ENCODE measurements at regions not wholly inside any gene's neighbourhood (a gene's known extent, or its start where the extent isn't known, plus 50 kb on each side); places are given as distances from the start of the nearest gene placed in this dataset.

DNA sequence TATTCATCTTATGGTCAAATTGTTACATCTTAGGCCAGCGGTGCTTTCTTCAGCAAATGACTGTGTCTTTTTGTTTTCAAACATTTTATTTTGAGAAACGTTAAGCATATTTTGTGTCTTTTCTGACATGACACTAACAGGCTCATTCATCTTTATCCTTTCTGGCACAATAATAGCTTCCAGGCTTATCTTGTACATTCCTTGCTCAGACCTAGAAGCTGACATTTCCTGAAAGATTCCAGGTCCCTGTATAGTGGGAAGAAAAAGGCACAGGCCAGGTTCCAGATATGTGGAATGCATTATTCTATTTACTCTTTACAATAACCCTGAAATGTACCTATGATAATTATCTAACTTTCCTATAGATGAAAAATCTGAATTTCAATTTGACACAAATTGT, 379.1 kb upstream of the B3GAT1 start:
- TF ChIP-seq, protein P1, sequence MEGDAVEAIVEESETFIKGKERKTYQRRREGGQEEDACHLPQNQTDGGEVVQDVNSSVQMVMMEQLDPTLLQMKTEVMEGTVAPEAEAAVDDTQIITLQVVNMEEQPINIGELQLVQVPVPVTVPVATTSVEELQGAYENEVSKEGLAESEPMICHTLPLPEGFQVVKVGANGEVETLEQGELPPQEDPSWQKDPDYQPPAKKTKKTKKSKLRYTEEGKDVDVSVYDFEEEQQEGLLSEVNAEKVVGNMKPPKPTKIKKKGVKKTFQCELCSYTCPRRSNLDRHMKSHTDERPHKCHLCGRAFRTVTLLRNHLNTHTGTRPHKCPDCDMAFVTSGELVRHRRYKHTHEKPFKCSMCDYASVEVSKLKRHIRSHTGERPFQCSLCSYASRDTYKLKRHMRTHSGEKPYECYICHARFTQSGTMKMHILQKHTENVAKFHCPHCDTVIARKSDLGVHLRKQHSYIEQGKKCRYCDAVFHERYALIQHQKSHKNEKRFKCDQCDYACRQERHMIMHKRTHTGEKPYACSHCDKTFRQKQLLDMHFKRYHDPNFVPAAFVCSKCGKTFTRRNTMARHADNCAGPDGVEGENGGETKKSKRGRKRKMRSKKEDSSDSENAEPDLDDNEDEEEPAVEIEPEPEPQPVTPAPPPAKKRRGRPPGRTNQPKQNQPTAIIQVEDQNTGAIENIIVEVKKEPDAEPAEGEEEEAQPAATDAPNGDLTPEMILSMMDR (IDR thresholded peaks at IDR 0.05) = no peak
- no peak for TF ChIP-seq POLR2A (IDR thresholded peaks at IDR 0.05)

Data from adrenal gland (tissue), 5 donors.